SU-DHL-6 (cell line): ENCODE measurements at regions not wholly inside any gene's neighbourhood (a gene's known extent, or its start where the extent isn't known, plus 50 kb on each side); places are given as distances from the start of the nearest gene placed in this dataset.

Experiments
- H2AFZ ChIP-seq: fragments of 200-600 bp; sonication (generic); 2 replicates; pipeline ENCODE4 v1.6.1; 2014; ENCODE audit warnings: low read depth, mild to moderate bottlenecking, moderate library complexity, mixed read lengths, antibody characterized with exemption, low read length; ENCODE audit not compliant: severe bottlenecking
- H3F3A ChIP-seq: fragments of 200-600 bp; shearing (Covaris generic); 2 replicates; pipeline ENCODE4 v1.6.0; 2016; ENCODE audit warnings: antibody characterized with exemption, mild to moderate bottlenecking; ENCODE audit not compliant: insufficient read depth
- H3K27ac ChIP-seq: fragments of 200-600 bp; sonication (generic); 2 replicates; pipeline ENCODE4 v1.5.1; 2016; ENCODE audit warnings: low read depth, mild to moderate bottlenecking, low read length, moderate library complexity, mixed read lengths
- H3K27me3 ChIP-seq: fragments of 200-600 bp; sonication (generic), shearing (Covaris generic); 2 replicates; pipeline ENCODE4 v1.6.0; 2014; ENCODE audit warnings: mild to moderate bottlenecking, low read length
- H3K36me3 ChIP-seq: fragments of 200-600 bp; sonication (generic); 2 replicates; pipeline ENCODE4 v1.6.1; 2014; ENCODE audit warnings: mild to moderate bottlenecking, low read length, mixed read lengths
- H3K4me2 ChIP-seq: fragments of 300-600, 200-600 bp; shearing (Covaris generic), sonication (generic); 2 replicates; pipeline ENCODE4 v1.6.0; 2014; ENCODE audit warnings: low read length, low read depth, mild to moderate bottlenecking; ENCODE audit not compliant: poor library complexity, severe bottlenecking
- H3K4me3 ChIP-seq: fragments of 200-600 bp; sonication (generic); 2 replicates; pipeline ENCODE4 v1.5.1; 2014; ENCODE audit warnings: antibody characterized with exemption, low read length, mild to moderate bottlenecking, mixed read lengths; ENCODE audit not compliant: insufficient read depth, poor library complexity, severe bottlenecking
- H3K79me2 ChIP-seq: fragments of 200-600 bp; sonication (generic); 2 replicates; pipeline ENCODE4 v1.6.1; 2014; ENCODE audit warnings: mild to moderate bottlenecking, low read length, moderate library complexity; ENCODE audit not compliant: insufficient read depth
- H3K9ac ChIP-seq: fragments of 200-600 bp; sonication (generic); 2 replicates; pipeline ENCODE4 v1.7.0; 2014; ENCODE audit warnings: mild to moderate bottlenecking, low read length
- H3K9me2 ChIP-seq: fragments of 200-600 bp; sonication (generic); replicated peaks from 2 replicates; pipeline ENCODE4 v1.6.1; 2014; ENCODE audit warnings: low read length; ENCODE audit not compliant: insufficient read depth
- H3K9me3 ChIP-seq: fragments of 200-600 bp; sonication (generic); 2 replicates; pipeline ENCODE4 v1.6.1; 2014; ENCODE audit warnings: low read length, mixed read lengths; ENCODE audit not compliant: insufficient read depth
- H4K20me1 ChIP-seq: fragments of 200-600 bp; sonication (generic); 2 replicates; pipeline ENCODE4 v1.6.1; 2014; ENCODE audit warnings: low read depth, mild to moderate bottlenecking, antibody characterized with exemption, low read length, moderate library complexity, mixed read lengths
- EZH2phosphoT487 ChIP-seq: fragments of 200-600 bp; sonication (generic), shearing (Covaris generic); conservative IDR thresholded peaks from 2 replicates; pipeline ENCODE4 v1.6.1; 2018; ENCODE audit warnings: mild to moderate bottlenecking, antibody characterized with exemption, low read length, moderate library complexity, mixed read lengths
- TF ChIP-seq, protein P1 (sequence below): fragments of 200-600 bp; sonication (generic); IDR thresholded peaks from one replicate; pipeline ENCODE4 v1.5.1; 2017; ENCODE audit warnings: antibody characterized with exemption, mild to moderate bottlenecking, low read length, moderate library complexity; ENCODE audit not compliant: insufficient read depth, poor library complexity, severe bottlenecking

DNA sequence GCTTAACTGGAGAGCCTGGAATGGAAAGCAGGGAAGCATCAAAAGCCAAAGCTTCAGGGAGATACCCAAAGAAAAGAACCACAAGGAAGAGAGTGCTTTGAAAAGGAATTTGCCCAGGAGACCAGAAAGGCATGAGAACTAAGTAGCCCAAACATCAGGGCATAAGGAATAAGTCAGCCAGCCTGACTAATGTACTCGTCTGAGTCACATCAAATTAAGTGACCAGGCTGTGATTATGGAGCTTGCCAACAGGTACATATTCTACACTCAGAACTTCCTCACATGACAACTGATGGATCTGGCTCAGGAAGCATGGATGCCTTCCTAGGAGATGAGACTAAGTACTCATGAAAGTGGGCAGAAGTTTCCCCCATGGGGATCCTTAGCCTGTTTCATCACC lies 366.7 kb downstream of the BUD13 start:
- no peak overlapping the region for H3K9ac ChIP-seq
- no peaks in the 10 kb centered on the region; the same call in 1 of the 2 replicates for H3K27me3 ChIP-seq
- H3K4me2 ChIP-seq = no peak overlapping the region
- TF ChIP-seq, protein P1, sequence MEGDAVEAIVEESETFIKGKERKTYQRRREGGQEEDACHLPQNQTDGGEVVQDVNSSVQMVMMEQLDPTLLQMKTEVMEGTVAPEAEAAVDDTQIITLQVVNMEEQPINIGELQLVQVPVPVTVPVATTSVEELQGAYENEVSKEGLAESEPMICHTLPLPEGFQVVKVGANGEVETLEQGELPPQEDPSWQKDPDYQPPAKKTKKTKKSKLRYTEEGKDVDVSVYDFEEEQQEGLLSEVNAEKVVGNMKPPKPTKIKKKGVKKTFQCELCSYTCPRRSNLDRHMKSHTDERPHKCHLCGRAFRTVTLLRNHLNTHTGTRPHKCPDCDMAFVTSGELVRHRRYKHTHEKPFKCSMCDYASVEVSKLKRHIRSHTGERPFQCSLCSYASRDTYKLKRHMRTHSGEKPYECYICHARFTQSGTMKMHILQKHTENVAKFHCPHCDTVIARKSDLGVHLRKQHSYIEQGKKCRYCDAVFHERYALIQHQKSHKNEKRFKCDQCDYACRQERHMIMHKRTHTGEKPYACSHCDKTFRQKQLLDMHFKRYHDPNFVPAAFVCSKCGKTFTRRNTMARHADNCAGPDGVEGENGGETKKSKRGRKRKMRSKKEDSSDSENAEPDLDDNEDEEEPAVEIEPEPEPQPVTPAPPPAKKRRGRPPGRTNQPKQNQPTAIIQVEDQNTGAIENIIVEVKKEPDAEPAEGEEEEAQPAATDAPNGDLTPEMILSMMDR = no peak
- TF ChIP-seq EZH2phosphoT487 = no peak
- H2AFZ ChIP-seq = no peak overlapping the region
- H3F3A ChIP-seq = no peaks in the 10 kb centered on the region
- no peaks in the 10 kb centered on the region for H4K20me1 ChIP-seq
- no peaks in the 10 kb centered on the region for H3K36me3 ChIP-seq
- H3K9me2 ChIP-seq = no peaks in the 10 kb centered on the region
- no peak overlapping the region for H3K27ac ChIP-seq
- H3K9me3 ChIP-seq = no peaks in the 10 kb centered on the region
- no peak overlapping the region for H3K4me3 ChIP-seq
- H3K79me2 ChIP-seq = no peaks in the 10 kb centered on the region

- Histone ChIP-seq H3K9me2 (no peaks in the 10 kb centered on the region), H3K27ac (no peak overlapping the region), H3K4me2 (no peak overlapping the region)
These were observed 368.4 kb downstream of the BUD13 start for GRCh38 chr11:116404462-116404798.

DNA sequence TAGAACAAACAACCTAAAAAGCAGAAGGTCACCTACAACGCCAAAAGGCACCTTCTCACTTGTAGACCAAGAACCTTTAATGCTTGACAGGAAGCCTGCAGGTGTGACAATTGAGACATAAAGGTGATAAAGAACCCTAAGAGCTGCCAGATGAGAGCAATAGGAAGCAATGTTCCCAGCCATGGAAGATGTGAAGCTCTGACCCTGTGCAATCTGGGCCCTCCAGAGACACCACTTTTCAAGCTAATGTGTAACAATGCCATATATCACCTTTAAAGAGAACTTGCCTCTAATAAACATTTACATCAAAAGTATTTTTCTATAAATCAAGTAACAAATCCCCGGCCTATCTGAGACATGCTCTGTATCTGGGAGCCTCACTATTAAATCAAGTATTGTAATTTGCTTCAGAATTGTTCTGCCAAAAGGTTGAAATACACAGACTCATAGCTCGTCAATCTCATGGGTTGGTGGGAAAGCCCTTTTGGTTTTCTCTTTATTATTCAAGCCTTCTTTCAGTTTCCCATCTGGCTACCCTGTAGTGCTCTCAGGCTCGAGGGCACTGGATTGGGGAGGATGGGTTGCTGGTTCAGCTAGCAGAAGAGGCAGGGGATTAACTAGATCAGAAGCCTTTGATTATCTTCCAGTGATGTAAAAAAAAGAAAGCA lies 368.9 kb downstream of the BUD13 start:
- TF ChIP-seq EZH2phosphoT487 = no peak
- TF ChIP-seq, protein P1 = no peak
- Histone ChIP-seq H3K27me3 (no peaks in the 10 kb centered on the region), H4K20me1 (no peaks in the 10 kb centered on the region), H3K9ac (no peak overlapping the region), H3K79me2 (no peaks in the 10 kb centered on the region), H3F3A (no peaks in the 10 kb centered on the region), H3K9me2 (no peaks in the 10 kb centered on the region), H3K27ac (no peak overlapping the region), H3K36me3 (no peaks in the 10 kb centered on the region), H3K9me3 (no peaks in the 10 kb centered on the region), H2AFZ (no peak overlapping the region), H3K4me3 (no peak overlapping the region), H3K4me2 (no peak overlapping the region)

More at GRCh38 chr11:116404462-116404798, 368.4 kb downstream of the BUD13 start:
- no peak overlapping the region for H3K4me3 ChIP-seq
- H4K20me1 ChIP-seq = no peaks in the 10 kb centered on the region
- no peaks in the 10 kb centered on the region for H3K9me3 ChIP-seq
- TF ChIP-seq EZH2phosphoT487 = no peak
- TF ChIP-seq, protein P1 = no peak
- H3K36me3 ChIP-seq = no peaks in the 10 kb centered on the region
- no peaks in the 10 kb centered on the region for H3K79me2 ChIP-seq
- H3F3A ChIP-seq = no peaks in the 10 kb centered on the region
- H2AFZ ChIP-seq = no peak overlapping the region
- no peaks in the 10 kb centered on the region for H3K27me3 ChIP-seq
- H3K9ac ChIP-seq = no peak overlapping the region
